ENCODE measurements at regions not wholly inside any gene's neighbourhood (a gene's known extent, or its start where the extent isn't known, plus 50 kb on each side); places are given as distances from the start of the nearest gene placed in this dataset.

DNA sequence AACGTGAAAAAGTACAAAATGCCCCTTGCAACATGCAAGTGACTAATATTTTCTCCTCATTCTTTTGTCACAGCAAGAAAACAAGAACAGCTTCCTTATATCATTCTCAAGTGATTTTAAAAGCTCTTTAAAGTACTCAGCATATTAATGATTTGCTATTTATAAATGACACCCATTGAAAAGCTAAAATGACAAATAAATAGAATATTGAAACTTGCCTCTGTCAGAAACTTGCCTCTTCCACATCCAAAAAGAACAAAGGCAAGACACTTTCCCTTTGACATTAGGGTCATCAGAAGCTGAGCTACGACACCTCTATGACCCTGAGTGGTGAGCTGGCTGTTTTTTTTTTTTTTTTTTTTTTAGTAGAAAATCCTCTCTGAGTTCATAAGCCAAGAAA lies 339.6 kb upstream of the ITGA1 start:
- no peak overlapping the region for H3K27ac ChIP-seq (ENCODE audit: low read length)
- H3K36me3 ChIP-seq (ENCODE audit: insufficient read depth, low read length) = no peaks in the 10 kb centered on the region
- no peaks in the 10 kb centered on the region for H4K20me1 ChIP-seq (ENCODE audit: insufficient read depth)
- H3F3A ChIP-seq (ENCODE audit: insufficient read depth, low read length, poor library complexity, severe bottlenecking) = no peaks in the 10 kb centered on the region
- no peak overlapping the region for H3K4me2 ChIP-seq (ENCODE audit: low read length)
- no peak overlapping the region for H3K9ac ChIP-seq (ENCODE audit: low read length)
- TF ChIP-seq RAD21 (conservative IDR thresholded peaks at IDR 0.05) (no peak), REST (IDR thresholded peaks at IDR 0.05; ENCODE audit: borderline replicate concordance) (no peak), EZH2 (IDR thresholded peaks at IDR 0.05; ENCODE audit: borderline replicate concordance, insufficient read depth, low read length, poor library complexity, severe bottlenecking) (no peak), MXI1 (conservative IDR thresholded peaks at IDR 0.05; ENCODE audit: poor library complexity, severe bottlenecking) (no peak)
- H3K27me3 ChIP-seq (ENCODE audit: insufficient read depth, low read depth, low read length) = no peaks in the 10 kb centered on the region
- no peaks in the 10 kb centered on the region for H3K79me2 ChIP-seq (replicated peaks; ENCODE audit: insufficient read depth, low read length)
- no peaks in the 10 kb centered on the region for H3K9me3 ChIP-seq (ENCODE audit: low read length)
- no peak overlapping the region for H2AFZ ChIP-seq (ENCODE audit: low read depth, low read length)
- H3K9me2 ChIP-seq (ENCODE audit: insufficient read depth, low read length) = no peaks in the 10 kb centered on the region
- H3K4me3 ChIP-seq (ENCODE audit: low read length) = no peak overlapping the region

DNA sequence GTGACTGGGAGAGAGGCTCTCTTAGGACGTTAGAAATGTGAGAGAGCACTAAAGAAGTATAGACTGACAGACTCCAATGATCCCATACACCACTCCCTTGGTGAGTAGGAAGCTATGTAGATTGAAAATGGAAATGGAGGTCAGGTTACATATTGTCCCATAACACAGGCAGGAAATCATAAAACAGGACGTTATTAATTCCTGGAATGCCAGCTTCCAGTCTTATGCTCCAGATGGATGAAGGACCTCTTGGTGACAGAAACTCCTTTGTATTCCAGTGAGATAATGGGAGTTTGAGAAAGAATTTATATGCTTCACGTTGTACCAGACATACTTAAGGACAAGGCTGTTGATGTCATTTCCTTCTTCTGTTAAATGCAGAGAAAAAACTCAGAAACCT lies 338.2 kb upstream of the ITGA1 start:
- H3K79me2 ChIP-seq (replicated peaks; ENCODE audit: insufficient read depth, low read length) = no peaks in the 10 kb centered on the region
- no peak overlapping the region for H2AFZ ChIP-seq (ENCODE audit: low read depth, low read length)
- TF ChIP-seq MXI1 (conservative IDR thresholded peaks at IDR 0.05; ENCODE audit: poor library complexity, severe bottlenecking) = no peak
- H3K4me3 ChIP-seq (ENCODE audit: low read length) = no peak overlapping the region
- no peak overlapping the region for H3K9ac ChIP-seq (ENCODE audit: low read length)
- H3F3A ChIP-seq (ENCODE audit: insufficient read depth, low read length, poor library complexity, severe bottlenecking) = no peaks in the 10 kb centered on the region
- no peak overlapping the region for H3K27ac ChIP-seq (ENCODE audit: low read length)
- no peaks in the 10 kb centered on the region for H3K27me3 ChIP-seq (ENCODE audit: insufficient read depth, low read depth, low read length)
- H3K4me2 ChIP-seq (ENCODE audit: low read length) = no peak overlapping the region
- no peaks in the 10 kb centered on the region for H3K36me3 ChIP-seq (ENCODE audit: insufficient read depth, low read length)
- no peaks in the 10 kb centered on the region for H3K9me3 ChIP-seq (ENCODE audit: low read length)
- H3K9me2 ChIP-seq (ENCODE audit: insufficient read depth, low read length) = no peaks in the 10 kb centered on the region
- H4K20me1 ChIP-seq (ENCODE audit: insufficient read depth) = no peaks in the 10 kb centered on the region

GRCh38 chr5:52452098-52452497 lies 335.6 kb upstream of the ITGA1 start:
- Histone ChIP-seq H3K9me2 (ENCODE audit: insufficient read depth, low read length) (no peaks in the 10 kb centered on the region), H4K20me1 (ENCODE audit: insufficient read depth) (no peaks in the 10 kb centered on the region), H3K4me2 (ENCODE audit: low read length) (no peak overlapping the region), H3K36me3 (ENCODE audit: insufficient read depth, low read length) (no peaks in the 10 kb centered on the region), H3F3A (ENCODE audit: insufficient read depth, low read length, poor library complexity, severe bottlenecking) (no peaks in the 10 kb centered on the region), H3K9me3 (ENCODE audit: low read length) (no peaks in the 10 kb centered on the region), H3K4me3 (ENCODE audit: low read length) (no peak overlapping the region), H2AFZ (ENCODE audit: low read depth, low read length) (no peak overlapping the region), H3K9ac (ENCODE audit: low read length) (no peak overlapping the region), H3K79me2 (replicated peaks; ENCODE audit: insufficient read depth, low read length) (no peaks in the 10 kb centered on the region), H3K27ac (ENCODE audit: low read length) (no peak overlapping the region), H3K27me3 (ENCODE audit: insufficient read depth, low read depth, low read length) (no peaks in the 10 kb centered on the region)
- TF ChIP-seq POLR2AphosphoS5 (IDR thresholded peaks at IDR 0.05) = no peak
- TF ChIP-seq EP300 (conservative IDR thresholded peaks at IDR 0.05; ENCODE audit: poor library complexity, severe bottlenecking) = no peak
- TF ChIP-seq RAD21 (conservative IDR thresholded peaks at IDR 0.05) = no peak
- TF ChIP-seq TAF1 (IDR thresholded peaks at IDR 0.05; ENCODE audit: low read depth) = no peak
- no peak for TF ChIP-seq SMC3 (conservative IDR thresholded peaks at IDR 0.05; ENCODE audit: poor library complexity)
- TF ChIP-seq REST (IDR thresholded peaks at IDR 0.05; ENCODE audit: borderline replicate concordance) = no peak
- no peak for TF ChIP-seq MXI1 (conservative IDR thresholded peaks at IDR 0.05; ENCODE audit: poor library complexity, severe bottlenecking)
- no peak for TF ChIP-seq CTCF (IDR thresholded peaks at IDR 0.05; ENCODE audit: poor library complexity, severe bottlenecking)
- TF ChIP-seq EZH2 (IDR thresholded peaks at IDR 0.05; ENCODE audit: borderline replicate concordance, insufficient read depth, low read length, poor library complexity, severe bottlenecking) = no peak
